ENCODE measurements at regions not wholly inside any gene's neighbourhood (a gene's known extent, or its start where the extent isn't known, plus 50 kb on each side); places are given as distances from the start of the nearest gene placed in this dataset.
A peak's percentile ranks its signal among the peaks of the same experiment; 100 is the strongest.

DNA sequence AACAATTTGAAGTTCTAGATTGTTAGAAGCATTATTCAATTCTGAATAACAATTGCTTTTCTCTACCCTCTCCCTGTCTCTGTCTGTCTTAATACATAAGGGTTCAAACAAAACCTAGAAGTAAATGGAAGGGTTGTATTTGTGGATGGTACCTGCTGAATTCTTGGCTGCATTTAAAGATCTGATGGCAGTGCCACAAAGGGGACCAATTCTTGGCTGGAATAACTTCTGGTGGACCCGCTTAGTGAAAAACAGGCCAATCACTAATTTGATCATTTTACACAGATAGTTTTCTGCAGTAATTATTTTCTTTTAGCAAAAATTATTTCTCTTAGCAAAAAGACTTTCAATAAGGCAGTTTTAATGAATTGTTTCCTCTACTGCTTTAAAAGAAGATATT lies 353.5 kb downstream of the MYCN start:
- DNase-seq (ENCODE audit: low read depth): no peak

DNA sequence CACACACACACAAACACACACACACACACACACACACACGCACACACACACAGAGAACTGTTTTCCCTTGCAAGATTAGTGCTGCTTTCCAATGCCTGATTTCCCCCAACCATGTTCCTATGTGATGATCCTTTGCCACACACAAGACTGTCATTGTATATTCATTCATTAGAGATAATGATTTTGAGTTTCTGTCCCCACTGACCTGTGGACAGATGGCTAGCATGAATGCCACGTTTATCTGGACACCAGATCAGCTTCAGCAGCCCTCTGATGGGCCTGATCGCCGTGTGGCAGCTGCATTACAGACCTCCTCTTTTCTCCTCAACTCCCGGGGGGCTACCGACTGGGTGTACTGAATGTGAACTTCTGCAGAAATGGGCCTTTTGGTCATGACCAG lies 353.0 kb downstream of the MYCN start:
- DNase-seq (ENCODE audit: low read depth): no peak

- DNase-seq (ENCODE audit: low read depth): no peak
These were observed 351.6 kb downstream of the MYCN start for GRCh38 chr2:16291731-16292550.

- no peak for DNase-seq (ENCODE audit: low read depth)
These were observed 350.9 kb downstream of the MYCN start for GRCh38 chr2:16291226-16291625.

DNA sequence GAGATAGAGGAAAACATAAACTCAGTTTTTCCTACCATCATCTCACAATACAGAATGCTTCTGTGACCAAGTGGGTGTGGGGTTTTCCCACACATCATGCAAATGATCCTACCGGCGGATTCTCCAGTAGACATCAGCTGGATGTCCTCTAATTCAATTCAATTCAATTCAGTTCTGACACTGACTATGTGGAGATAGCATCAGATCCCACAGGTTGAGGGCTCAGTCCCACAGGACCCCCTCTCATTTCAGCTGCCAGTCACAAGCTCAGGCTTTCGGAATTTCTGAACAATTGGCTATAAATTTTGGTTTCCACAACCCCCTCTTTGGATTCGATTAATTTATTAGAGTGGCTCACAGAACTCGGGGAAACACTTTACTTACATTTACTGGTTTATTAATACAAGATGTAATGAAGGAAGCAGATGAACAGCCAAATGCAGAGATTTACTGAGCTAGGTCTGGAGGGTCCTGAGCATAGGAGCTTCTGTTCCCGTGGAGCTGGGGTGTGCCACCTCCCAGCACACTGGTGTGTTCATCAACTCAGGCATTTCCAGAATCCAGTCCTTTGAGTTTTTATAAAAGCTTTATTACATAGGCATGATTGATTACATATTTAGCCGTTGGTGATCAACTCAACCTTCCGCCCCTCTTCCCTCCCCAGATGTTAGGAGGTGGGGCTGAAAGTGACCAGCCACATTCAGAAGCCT lies 350.1 kb downstream of the MYCN start:
- DNase-seq (ENCODE audit: low read depth): no peak

DNA sequence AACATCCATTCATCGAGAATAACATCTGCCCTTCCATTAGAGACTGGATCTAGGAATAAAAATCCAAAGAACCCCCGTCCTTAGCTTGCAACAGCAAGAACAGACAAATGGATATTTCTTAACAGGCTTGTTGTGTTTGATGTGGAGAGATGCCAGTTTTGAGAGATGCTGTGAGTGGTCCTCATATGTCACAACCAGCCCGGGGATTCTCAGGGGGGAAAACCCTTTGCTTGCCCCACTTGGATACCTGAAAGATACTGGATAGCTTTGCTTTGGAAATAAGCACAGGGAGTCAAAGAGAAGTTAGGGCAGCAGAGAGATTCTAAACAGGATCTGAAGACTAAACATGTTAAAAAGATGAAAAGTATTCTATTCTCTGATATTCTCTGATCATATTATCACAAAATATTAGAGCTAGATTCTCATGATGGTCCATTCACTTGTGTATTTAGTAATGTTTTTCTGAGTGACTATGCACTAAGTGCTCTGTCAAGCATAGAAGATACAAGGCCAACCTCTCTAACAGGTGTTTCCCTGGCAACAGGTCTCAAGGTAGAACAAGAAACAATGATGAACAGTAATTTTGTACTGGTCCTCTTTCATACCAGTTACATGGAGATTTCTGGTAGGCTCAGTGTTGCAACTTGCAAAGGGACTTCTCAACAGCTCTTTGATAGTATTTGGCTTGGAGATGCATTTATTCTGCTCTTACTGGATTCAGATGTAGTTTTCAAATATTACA lies 348.2 kb downstream of the MYCN start:
- no peak for DNase-seq (ENCODE audit: low read depth)

GRCh38 chr2:16287831-16288230 lies 347.5 kb downstream of the MYCN start:
- no peak for DNase-seq (ENCODE audit: low read depth)

DNA sequence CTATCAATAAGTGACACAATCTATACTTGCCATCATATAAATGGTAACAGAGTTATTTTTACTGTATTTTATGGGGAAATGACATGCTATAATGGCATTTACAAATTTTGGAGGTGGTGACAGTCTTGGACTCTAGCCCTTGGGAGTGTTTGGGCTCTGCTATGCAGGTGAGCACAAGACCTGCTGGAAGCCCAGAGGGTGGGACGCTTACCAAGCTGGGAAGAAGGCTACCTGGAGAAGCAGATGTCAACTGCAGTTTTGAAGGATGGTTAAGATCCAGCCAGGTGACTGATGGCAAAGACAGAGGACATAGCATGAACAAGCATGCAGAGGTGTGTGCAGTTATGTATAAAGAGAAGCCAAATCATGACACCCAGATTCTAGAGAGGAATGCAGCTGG lies 346.9 kb downstream of the MYCN start:
- no peak for DNase-seq (ENCODE audit: low read depth)

DNA sequence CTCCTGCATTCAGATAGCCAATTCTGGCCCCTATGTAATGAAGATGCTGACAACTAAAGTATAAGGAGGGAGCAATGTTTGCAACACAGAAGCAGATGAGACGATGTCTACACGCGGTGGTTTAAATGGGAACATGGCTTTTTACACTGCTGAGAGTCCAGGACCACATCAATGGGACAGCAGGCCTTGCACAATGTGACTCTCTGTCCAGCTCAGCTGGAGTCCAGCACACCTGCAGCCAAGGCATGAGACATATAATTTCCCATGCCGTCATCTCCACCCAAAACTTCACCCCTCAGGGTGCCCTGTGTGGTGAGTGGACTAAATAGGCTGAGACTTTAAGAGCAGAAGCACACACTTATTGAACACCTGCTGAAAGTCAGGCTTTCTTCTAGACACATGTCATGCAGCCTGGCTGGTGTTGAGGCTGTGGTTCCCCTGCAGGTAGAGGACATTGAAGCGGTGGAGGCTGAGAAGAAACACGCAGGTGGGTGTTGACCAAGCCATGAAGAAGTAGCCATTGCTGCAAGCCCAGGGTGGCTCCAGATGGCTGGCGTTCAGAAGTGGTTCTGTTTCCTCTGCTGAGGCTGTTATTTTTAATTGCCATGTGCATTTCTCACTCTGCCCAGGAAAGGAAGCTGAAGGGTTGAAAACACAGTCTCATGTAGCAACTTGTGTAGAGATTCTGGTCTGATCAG lies 345.6 kb downstream of the MYCN start:
- no peak for DNase-seq (ENCODE audit: low read depth)

GRCh38 chr2:16284941-16285625 lies 344.7 kb downstream of the MYCN start:
- no peak for DNase-seq (ENCODE audit: low read depth)

GRCh38 chr2:16283071-16283850 lies 342.9 kb downstream of the MYCN start:
- DNase-seq (ENCODE audit: low read depth): no peak

DNA sequence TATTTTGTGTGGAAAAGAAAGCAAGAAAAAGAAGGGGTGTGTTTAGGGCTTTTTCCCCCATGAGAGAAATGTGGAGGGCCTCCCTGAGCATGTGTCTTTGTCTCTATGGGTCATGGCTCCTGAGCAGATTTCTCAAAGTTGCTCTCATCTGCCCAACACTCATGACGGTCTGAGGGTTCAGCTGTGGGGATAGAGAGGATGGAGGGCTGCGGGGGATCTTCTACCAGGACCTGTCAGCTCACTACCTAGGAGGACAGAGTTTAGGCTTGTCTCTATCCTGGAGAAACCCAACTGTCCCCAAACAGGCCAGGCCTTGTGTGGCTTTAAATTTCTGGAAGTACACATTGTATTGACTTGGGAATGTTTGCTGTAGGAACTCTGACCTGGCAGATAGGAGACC lies 342.2 kb downstream of the MYCN start:
- no peak for DNase-seq (ENCODE audit: low read depth)

GRCh38 chr2:16281451-16282335 lies 341.3 kb downstream of the MYCN start:
- DNase-seq (ENCODE audit: low read depth): peak; percentile 12

DNA sequence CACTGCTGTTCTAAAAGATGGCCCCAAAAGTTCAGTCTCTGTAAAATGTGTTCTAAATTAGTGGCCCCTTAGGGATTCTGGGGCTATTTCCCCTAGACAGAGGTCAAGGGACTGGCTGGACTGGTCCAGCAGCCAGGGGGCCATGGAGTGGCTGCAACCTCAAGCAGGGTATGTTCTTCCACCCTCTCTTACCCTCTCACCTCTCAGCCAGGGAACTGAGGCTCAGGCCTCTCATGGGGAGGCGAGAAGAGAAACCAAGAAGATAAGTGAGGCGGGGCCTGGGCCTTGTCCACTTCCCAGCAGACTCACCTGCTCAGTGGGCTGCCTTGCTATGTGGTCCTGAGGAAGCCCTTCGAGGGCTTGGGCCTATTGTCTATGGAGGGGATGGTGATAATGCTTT lies 339.7 kb downstream of the MYCN start:
- no peak for DNase-seq (ENCODE audit: low read depth)

- DNase-seq (ENCODE audit: low read depth): no peak
These were observed 339.3 kb downstream of the MYCN start for GRCh38 chr2:16279641-16280040.

DNA sequence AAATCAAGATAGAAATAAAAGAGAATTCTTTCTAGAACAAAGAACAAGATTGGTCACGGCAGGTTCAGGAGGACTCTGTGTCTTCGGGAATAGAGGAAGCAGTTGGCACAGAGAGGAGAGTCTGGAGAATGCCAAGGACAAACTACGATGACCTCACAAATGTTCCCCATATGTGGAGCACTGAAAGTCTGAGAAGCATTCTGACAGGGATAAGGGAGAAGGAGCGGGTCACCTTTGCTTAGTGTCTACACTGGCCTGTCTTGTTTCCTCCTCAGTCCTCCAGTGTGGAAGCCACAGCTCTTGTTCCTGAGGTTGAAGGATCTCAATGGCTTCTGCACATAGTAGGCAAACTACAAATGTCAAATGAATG lies 338.8 kb downstream of the MYCN start:
- no peak for DNase-seq (ENCODE audit: low read depth)

DNA sequence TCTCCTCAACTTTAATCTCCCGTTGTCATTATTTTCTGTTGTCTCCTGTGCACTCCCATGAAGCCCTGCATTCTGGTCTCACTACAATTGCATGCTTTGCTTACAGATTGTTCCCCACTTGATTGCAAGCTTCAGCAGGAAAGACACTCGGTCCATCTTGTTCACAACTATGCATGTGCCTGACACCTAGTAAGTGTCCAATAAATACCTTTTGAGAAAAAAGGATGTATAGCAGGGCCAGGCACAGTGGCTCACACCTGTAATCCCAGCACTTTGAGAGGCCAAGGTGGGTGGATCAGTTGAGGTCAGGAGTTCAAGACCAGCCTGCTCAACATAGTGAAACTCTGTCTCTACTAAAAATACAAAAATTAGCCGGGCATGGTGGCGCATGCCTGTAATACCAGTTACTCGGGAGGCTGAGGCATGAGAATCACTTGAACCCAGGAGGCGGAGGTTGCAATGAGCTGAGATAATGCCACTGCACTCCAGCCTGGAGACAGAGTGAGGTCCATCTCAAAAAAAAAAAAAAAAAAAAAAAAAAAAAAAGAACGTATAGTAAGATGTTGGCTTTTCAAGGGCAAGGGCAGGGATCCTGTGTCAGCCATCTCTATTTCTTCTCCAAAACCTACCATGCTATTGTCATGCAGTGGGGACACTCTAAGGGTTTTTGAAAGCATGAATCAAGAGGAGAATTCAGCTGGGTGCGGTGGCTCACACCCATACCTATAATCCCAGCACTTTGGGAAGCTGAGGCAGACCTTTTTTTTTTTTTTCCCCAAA lies 338.3 kb downstream of the MYCN start:
- no peak for DNase-seq (ENCODE audit: low read depth)

DNA sequence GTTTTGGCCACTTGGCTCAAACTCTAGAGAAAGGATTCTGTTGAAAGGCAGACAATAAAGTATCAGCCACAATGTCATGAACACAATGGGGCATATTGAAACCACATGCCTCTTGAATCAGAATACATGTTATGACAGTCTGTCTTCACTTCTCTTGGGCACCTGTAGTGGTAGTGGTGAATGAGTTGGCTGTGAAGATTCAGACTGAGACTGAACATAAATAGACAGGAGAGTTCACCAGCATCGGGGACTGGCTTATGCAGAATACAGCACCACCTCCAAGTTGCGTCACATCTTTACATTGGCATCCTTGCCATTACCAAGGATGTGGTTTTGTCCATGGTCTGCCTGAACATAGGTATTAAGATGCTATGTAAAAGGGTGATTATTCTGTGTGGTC lies 336.8 kb downstream of the MYCN start:
- no peak for DNase-seq (ENCODE audit: low read depth)

GRCh38 chr2:16275661-16276060 lies 335.3 kb downstream of the MYCN start:
- no peak for DNase-seq (ENCODE audit: low read depth)
